Bone marrow (tissue), 2 donors: ENCODE measurements at regions not wholly inside any gene's neighbourhood (a gene's known extent, or its start where the extent isn't known, plus 50 kb on each side); places are given as distances from the start of the nearest gene placed in this dataset.
"Not testable (repeated sequence)": the region's sequence is repeated elsewhere in the genome, so short reads cannot be mapped to it uniquely, and the experiment has no call there.

Source experiments
- DNase-seq, 2 donors: peaks; one replicate each; lab custom pipeline; 2025; lab: John Stamatoyannopoulos, UW

DNA sequence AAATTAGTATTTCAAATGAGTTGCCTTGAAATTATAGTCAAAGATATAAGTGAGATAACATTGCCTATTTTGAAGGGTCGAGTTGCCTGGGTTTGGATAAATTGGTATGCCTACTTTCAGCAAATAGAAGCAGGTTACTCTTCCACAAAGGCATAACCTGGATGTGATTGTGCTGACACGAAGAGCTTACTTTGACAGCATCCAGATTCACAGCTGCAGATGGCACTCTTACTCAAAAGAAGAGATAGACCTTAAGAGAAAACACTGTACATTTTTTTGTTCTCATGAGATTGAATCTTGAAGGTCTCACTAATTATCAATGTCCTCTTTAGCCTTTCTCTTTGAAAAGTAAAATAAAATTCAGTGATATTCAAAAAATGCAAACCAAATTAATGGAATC is 1338.7 kb downstream of the REEP3 start:
- no peak for DNase-seq

DNA sequence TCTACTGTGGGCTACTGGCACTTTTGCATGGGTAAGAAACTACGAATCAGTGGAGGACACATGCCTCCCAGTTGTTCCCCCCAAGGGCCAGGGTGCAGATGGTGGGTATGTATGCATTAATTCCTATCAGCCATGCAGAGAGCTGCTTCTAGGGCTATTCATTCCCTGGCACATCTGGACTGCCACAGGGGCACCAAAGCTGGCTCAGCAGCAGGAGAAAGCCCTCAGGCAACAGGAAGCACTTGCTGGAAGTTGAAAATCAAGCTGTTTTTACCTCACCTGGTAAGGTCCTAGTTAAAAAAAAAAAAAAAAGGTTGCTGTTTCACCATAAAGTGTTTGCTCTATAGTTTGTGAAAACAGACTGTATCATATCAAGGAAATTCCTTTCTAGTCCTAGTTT is 1342.6 kb downstream of the REEP3 start:
- no peak for DNase-seq

DNA sequence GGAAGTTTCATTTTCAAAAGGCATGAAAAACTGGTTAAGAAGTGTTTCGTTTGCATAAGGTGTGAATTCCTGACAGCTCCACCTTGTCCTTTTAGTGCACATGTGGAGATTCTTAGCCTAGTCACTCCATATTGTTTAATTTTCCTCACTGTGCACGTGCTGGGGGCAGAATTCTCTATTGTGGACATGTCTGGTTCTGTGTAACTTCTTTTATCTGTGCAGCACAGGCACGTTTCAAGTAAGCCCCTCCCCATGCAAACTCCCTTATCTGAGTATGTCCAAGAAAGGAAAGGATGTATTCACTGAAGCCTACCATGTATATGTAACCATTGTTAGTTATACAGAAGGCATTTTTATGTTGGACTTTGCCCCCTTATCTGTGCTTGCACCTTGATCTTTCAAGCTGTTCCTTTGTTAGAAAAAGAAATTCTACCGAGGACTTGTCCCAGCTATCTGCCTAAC is 1346.3 kb downstream of the REEP3 start:
- DNase-seq, result no peak

- DNase-seq, result no peak
Measured at GRCh38 chr10:64873088-64873487, 1351.9 kb downstream of the REEP3 start.

GRCh38 chr10:64873959-64874358 is 1352.8 kb downstream of the REEP3 start:
- no peak for DNase-seq

- DNase-seq, result no peak
Measured at GRCh38 chr10:64880546-64880945, 1359.3 kb downstream of the REEP3 start.

GRCh38 chr10:64881257-64881656 is 1360.1 kb downstream of the REEP3 start:
- DNase-seq, result no peak

GRCh38 chr10:64896582-64896981 is 1375.4 kb downstream of the REEP3 start:
- DNase-seq, result no peak

DNA sequence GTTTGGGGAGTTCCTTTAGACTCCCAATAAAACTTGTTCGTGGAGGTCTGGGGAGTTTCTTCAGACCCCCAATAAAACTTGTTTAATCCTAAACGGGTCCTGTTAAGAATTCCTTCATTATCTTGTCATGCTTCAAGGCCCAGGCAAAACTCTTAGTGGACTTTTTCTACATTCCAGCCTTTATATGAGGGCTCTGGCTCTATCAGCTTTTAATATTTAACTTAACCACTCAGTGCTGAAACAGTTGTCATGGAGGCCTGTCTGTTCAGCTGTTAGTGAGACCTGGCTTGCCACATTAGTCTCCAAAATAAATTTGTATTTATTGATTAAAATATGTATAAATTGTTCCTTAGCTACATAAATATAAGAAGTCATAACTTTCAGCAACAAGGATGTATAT is 1385.1 kb downstream of the REEP3 start:
- not testable (repeated sequence) for DNase-seq

DNA sequence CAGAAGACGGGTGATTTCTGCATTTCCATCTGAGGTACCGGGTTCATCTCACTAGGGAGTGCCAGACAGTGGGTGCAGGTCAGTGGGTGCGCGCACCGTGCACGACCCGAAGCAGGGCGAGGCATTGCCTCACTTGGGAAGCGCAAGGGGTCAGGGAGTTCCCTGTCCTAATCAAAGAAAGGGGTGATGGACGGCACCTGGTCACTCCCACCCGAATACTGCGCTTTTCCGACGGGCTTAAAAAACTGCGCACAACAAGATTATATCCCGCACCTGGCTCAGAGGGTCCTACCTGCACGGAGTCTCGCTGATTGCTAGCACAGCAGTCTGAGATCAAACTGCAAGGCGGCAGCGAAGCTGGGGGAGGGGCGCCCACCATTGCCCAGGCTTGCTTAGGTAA is 1403.1 kb downstream of the REEP3 start:
- DNase-seq, result not testable (repeated sequence)

GRCh38 chr10:64952042-64952441 is 1430.8 kb downstream of the REEP3 start:
- no peak for DNase-seq

GRCh38 chr10:64956441-64956840 is 1435.2 kb downstream of the REEP3 start:
- no peak for DNase-seq

- no peak for DNase-seq
Measured at GRCh38 chr10:64959116-64959515, 1437.9 kb downstream of the REEP3 start.

- DNase-seq, result no peak
Measured at GRCh38 chr10:64959883-64960282, 1438.7 kb downstream of the REEP3 start.

- DNase-seq, result no peak
Measured at GRCh38 chr10:64973391-64973790, 1452.2 kb downstream of the REEP3 start.

GRCh38 chr10:64976150-64976549 is 1454.9 kb downstream of the REEP3 start:
- no peak for DNase-seq

GRCh38 chr10:64977915-64978314 is 1456.7 kb downstream of the REEP3 start:
- DNase-seq, result no peak

DNA sequence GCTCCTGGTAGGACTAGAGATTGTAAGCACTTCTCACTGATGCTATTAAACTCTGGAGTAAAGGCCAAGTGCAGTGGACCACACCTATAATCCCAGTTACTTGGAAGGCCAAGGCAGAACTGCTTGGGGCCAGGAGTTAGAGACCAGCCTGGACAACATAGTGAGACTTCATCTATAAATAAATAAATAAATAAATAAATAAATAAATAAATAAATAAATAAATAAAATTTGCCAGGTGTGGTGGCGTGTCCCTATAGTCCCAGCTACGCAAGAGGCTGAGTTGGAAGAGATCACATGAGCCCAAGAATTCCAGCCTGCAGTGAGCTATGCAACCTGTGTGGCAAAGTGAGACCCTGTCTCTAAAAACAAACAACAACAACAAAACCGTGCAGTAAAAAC is 1475.7 kb downstream of the REEP3 start:
- DNase-seq, result no peak

- DNase-seq, result no peak
Measured at GRCh38 chr10:65010845-65011244, 1489.6 kb downstream of the REEP3 start.

- DNase-seq, result no peak
Measured at GRCh38 chr10:65017523-65017922, 1496.3 kb downstream of the REEP3 start.

DNA sequence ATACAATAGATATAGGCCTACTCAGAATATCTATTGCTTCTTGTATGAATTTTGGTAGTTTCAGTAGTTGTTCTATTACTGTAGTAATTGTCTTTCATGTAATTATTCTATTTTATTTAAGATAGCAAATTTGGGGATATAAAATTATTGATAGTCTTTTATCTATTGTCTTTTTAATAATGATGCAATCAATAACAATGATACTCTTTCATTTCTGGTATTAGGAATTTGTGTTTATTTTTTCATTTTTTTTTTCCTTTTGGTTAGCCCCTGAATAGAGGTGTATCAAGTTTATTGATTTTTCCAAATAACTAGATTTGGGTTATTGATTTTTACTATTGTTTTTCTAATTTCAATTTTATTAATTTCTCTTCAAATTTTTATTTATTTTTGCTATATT is 1503.7 kb downstream of the REEP3 start:
- DNase-seq, result no peak

GRCh38 chr10:65030263-65030662 is 1509.1 kb downstream of the REEP3 start:
- no peak for DNase-seq

GRCh38 chr10:65032867-65033769 is 1511.9 kb downstream of the REEP3 start:
- DNase-seq, result no peak

- no peak for DNase-seq
Measured at GRCh38 chr10:65033957-65034356, 1512.8 kb downstream of the REEP3 start.
